HG03103 (cell line): ENCODE measurements at regions not wholly inside any gene's neighbourhood (a gene's known extent, or its start where the extent isn't known, plus 50 kb on each side); places are given as distances from the start of the nearest gene placed in this dataset.

Experiments
- ATAC-seq: cut with Tn5 transposase; IDR thresholded peaks from one replicate; pipeline ENCODE4 v1.9.1; 2021; ENCODE audit warnings: low read depth; ENCODE audit not compliant: unreplicated experiment

DNA sequence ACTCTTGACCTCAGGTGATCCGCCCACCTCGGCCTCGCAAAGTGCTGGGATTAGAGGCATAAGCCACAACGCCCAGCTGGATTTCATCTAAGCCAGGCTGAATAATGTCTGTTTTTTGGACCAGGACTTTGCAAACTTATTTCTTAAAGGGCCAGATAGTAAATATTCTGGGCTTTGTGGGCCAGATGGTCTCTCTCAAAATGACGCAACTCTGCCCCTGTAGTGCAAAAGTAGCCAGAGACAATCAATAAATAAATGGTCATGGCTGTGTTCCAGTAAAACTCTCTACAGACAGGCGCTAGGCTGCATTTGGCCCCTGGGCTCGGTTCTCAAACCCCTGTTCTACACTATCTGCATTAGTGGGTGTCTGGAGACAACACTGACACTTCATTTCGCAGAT is 121.9 kb upstream of the CDH13 start:
- ATAC-seq, result no peak

DNA sequence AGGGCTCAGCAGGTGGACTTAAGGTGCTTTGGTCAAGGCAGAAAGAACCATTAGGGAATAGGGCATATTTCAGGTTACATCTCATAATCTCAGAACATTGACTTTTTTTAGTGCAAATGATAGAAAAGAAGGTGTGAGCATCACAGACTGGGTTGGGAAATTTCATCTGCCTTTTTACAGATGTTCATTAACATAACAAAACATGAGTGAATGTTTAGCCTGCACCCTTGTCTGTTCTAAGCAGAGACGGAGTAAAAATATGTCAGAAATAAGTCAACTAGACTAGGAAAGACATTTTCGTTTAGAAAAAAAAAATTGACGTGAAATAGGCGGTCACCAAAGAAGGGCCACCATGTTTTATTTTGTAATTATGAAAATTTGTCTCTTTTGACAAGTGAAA is 127.5 kb upstream of the CDH13 start:
- ATAC-seq, result no peak

DNA sequence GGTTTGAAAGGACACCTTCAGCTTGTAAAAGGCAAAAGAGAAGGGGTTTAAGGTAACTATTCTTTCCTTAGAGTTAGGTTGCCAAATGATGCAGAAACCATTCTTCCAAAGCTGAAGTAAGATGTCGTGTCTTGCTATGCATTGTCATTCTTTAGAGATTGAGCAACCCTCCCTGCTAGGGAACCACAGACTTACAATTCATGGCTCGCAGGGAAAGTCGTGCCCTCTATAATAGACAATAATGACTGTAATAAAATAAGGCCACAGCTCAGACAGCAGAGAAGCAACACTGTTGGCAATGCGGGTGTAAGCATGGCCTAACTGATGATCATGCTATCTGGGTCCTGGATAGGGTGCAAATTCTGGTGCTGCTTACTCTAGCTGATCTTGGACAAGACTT is 129.6 kb upstream of the CDH13 start:
- no peak for ATAC-seq

DNA sequence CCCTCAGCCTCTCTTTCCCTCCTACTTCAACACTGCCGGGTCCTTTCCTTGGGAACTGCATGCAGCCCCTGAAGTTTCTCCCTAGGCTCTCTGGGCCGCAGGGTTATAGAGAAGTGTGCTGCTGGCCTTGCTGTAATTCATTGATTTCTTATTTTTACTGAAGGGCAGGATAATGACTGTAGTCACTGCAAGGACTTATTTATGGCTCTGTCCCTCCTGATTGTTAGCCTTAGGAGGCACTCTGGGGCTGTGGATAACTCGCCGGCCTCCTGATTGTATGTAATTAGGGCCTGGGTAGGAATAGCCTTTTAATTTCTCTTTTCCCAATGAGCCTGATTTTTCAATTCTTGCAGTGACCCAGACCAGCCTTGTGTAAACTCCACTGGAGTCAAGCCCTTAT is 138.3 kb upstream of the CDH13 start:
- no peak for ATAC-seq

DNA sequence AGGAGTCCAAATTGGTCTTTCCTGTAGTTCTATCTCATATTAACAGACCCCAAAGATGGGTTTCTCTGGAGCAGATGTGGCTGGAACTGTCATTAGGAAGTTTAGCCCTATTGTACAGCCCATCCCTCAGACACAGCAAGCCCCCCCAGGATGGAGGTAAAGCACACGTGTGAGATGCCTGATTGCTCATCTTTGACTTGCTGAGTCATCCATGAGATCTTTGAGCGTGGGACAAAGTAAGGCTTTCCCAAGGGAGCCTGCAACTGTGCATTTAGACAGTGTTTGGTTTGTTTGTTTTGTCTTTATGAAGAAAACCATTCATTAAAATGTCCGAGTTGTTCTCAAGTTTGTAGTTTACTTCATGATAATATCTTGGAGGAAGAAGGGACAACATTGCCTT is 145.3 kb upstream of the CDH13 start:
- ATAC-seq, result no peak

DNA sequence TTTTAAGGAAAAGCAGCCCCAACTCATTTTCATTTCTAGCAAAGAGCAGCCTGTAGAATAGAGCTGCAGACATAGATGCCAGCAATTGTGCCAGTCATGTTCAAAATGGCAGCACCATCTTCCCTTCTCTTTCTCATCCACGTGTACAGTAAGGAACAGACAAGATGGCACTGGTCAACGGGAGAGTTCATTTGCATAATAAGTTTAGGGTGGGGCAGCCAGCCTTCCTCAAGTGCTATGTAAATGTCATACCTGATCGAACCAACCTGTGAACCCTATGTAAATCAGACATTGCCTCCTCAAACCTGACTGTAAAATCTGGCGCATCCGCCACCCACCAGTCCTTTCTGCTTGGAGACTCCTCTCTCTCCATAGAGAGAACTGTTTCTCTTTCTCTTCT is 150.0 kb upstream of the CDH13 start:
- no peak for ATAC-seq

DNA sequence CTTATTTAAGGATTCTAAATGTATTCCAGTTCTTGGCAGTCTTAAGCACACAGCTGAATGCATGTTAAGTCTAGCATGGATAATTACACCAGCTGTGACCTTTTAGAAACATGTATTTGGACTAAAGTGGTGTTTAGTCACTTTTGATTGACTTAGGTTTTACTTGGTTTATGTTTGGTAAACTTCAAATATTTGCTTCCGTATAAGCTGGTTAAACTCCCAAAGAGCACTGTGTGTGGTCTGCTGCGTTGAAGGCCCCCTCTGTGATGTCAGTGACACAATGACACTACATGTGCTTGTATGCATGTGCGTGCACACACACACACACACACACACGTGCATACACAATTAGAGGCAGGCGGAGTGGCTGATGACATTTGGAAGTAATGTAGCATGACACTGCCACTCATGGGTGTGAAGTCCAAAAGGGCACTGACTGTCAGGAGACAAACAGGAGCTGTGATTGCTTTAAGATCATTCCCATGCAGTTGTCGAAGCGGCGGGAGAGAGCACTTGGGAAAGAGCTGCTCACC is 156.1 kb upstream of the CDH13 start:
- no peak for ATAC-seq

DNA sequence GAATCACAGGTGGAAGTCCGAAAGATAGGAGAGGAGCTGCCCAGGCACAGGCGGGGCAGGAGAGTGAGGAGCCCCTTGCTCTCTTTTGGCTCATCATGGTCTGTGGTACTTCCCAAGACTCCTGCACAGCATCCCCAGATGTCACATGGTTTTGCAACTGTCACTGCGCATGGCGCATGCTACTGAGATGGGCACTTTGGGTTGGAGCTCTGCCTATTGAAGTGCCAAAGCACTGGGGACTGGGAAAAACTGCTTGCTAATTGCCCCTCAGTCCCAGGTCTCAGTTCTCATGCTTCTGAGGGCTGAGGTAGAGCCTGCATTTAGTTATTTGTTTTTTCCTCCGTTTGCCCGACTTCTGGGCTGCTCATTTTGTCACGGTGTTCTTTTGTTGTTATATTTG is 156.8 kb upstream of the CDH13 start:
- ATAC-seq, result no peak

DNA sequence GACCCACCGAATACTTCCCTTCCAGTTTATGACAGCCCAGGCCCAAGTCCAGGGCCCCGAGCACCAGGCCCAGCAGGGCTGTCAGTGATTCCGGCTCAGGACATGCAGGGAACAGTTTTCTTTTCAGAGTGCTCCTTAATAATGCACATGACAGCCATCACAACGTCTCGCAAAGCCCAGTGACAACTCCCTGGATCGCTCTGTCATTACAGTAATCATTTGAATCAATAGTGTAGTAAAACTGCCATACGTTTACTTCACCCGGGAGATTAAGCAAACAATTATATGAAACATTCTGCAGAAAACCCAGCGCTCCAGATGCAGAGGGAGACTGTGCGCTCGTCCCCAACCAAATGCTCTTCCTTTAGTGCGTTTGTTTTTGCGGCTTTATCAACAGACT is 162.6 kb upstream of the CDH13 start:
- ATAC-seq, result no peak

DNA sequence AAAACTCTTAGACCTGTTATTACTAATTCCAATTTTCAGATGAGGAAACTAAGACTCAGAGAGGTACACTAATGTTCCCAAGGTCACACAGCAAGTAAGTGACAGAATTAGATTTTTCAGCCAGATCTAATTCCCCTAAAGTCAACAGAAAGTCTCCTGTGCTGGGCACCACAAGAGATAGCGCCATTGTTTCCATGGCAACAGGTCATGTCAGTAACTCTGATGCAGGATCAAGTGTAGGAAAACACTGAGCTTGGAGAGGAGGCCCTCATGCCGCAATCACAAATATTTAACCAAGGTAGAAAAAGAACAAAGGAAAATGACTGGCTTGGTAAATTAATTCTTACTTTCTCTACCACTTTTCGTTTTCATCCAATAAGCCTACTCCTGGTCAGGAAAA is 166.0 kb upstream of the CDH13 start:
- no peak for ATAC-seq

DNA sequence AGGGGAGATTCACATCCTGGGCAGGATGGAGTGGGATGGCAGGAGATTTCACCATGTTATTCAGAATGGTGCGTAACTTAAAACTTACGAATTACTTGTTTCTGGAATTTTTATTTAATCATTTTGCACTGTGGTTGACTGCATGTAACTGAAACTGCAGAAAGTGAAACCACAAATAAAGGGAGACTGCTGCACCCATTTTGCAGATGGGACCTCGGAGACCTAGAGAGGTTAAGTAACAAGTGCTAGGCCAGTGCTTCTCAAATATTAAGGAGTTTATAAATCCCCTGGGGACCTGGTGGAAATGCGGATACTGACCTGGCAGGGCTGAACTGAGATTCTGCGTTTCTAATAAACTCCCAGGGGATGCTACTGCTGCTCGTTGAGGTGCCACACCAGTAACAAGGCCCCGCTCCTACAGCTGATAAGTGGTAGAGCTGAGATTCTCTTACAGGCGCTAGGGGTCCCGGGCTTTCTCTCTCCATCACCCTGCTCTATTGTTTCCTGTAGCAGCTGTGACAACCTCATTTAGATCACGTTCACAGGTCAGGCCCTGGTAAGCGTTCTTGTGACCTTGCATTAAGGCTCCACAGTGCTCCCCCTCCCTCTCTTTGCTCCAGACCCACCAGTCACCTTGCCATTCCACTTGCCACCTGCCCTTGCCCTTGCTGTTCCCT is 167.1 kb upstream of the CDH13 start:
- no peak for ATAC-seq

DNA sequence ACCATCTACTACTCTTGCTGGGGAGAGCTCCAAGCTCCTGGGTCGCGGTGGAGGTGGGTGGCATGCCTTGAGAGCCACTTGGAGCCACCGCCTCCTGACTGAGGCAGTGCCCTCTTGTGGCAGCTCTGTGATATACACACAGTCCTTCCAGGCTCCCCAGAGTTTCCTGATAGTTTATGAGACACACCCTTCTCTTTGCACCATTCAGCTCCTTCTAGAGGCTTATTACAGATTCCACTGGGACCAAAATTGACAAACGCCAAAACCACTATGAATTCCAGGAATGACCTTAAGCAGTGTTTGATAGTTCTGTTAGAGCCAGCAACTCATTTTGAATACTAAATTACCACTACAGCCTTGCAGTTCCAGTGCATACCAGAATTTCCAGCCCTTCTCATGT is 170.1 kb upstream of the CDH13 start:
- ATAC-seq, result peak; percentile 88

DNA sequence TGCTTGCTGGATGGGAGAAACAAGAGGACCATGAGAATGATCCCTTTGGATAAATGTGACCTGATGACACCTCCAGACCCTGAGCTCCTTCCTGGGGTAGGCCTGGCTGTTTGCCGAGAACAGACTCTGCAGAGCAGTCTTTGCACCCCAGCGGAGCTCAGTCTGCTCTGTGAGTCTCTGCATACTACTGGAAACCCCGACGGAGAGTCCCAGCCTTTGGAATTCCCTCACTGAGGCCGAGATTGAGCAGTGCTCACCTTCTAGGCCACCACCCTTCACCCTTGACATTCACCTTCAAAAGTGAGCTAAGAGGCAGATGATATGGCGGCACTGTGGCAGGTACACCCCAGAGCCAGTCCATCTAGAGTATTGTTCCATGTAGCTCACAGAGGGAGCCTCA is 172.2 kb upstream of the CDH13 start:
- no peak for ATAC-seq

DNA sequence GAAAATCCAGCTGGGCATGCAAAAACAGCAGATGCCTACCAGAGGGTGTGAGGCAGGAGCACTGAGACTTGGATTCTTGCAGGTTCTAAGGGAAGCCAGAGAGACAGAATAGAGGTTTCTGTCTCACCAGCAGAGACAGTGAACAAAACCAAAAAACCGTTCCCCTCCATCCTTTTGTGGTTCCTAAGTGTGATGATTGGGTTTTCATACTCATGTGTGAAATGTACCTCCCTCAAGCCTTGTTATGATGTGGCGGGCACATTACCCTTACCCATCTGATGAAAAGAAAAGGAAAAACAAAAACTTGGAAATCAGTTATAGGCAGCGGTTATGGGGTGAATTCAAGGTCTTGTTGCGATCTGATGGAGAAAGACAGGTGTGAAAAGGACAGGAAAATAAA is 172.6 kb upstream of the CDH13 start:
- no peak for ATAC-seq

DNA sequence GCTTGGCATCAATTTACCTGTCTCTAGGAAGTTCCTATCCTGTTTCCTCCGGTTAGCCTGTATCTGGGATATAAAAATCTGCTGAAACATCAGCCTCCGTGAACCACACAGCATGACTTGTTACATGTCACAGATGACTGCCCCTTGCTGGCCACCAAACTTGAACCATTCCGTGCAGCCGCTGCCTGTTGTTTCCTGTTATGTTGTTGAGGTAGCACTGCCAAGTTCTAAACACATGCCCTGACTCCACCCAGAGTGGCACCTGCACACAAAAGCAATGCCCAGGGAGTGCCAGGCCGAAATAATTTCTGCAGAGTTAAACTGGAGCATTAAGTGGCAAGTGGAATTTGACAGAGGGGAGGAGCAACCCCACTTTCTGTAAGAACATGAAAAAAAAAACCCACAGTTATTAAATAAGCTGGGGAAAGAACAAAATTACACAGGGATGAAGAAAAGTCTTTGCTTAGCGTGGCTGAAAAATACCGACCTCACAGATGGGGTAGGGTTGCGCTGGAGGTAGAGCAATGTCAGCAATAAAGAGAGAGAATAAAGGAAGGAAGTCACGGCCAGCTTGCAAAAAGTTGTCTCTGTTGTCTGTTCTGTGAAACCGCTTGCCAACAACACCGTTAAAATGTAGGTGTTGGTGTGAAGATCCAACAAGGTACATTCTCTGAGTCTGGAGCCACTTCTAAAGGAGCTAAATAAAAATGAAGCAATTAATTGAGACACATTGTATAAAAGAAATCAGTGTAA is 174.6 kb upstream of the CDH13 start:
- ATAC-seq, result no peak

DNA sequence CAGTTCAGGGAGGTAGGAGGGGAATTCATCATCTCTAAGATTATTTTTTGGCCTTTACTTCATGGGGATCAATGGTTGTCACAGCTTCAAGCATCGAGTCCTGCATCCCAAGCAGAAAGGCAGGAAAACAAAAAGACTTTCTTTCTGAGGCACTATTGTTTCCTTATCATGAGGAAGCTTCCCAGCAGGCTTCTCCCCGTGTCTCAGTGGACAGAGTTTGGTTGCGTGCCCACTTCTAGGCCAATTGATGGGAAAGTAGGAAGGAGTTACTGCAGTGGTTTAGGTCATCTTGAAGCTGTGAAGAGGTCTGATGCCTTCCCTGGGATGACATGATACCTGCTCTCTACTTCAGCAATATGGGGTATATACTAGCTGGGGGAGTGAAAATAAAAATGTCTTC is 175.3 kb upstream of the CDH13 start:
- no peak for ATAC-seq

DNA sequence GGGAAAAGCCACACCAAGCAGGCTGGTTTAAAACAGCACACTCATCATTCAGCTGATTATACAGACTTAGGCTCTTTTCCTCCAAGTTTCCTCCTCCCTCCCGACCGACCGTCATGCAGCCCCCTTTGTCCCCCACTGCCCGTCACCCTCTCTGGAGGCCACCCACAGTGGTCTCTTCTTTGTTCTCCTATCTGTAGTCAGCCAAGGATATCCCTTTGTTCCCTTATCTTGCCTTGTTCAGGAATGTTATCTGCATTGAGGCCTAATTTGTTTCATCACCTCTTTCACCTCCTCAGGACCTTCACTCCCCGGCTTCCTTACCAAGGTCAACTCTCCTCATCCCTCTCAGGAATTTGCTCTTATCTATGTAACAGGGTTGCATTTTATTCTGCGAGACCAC is 186.4 kb upstream of the CDH13 start:
- no peak for ATAC-seq

DNA sequence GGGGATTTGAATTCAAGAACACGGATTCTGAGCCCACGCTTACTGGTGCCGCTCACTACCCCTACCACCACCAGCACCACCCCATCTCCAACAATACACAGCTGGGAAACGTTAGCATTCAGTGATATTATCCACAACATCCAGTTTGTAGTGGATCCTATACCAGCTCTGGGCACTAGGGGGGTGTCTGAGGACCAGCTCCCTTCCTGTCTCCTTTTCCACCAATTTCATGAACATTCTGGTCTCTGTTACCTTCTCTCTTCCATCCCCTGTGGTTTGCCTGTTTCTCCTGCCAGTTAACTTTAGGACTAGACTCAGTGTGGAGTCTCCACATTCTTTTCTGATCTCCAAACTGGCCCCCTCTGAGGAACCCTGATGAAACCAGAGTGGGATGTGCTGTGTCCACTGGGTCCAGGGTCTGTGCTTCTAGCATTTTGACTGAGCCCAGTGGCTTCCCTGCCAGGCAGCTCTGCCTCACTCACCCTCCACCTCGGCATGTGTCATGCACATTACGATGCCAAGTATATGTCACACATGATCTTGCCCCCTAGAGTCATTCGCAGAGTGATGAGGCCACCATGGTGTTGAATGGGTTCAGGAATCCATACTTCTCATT is 187.0 kb upstream of the CDH13 start:
- ATAC-seq, result no peak

DNA sequence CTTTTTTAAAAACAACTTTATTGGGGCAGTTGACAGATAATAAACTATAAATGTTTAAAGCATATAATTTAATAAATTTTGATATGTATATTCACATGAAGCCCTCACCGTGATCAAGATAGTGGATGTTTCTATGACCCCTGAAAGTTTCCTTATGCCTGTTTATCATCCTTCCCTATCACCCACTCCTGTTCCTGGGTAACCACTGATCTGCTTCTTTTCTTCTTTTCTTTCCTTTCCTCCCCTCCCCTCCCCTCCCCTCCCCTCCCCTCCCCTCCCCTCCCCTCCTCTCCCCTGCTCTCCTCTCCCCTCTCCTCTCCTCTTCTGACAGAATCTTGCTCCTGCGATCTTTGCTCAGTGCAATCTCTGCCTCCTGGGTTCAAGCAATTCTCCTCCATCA is 193.7 kb upstream of the CDH13 start:
- no peak for ATAC-seq

DNA sequence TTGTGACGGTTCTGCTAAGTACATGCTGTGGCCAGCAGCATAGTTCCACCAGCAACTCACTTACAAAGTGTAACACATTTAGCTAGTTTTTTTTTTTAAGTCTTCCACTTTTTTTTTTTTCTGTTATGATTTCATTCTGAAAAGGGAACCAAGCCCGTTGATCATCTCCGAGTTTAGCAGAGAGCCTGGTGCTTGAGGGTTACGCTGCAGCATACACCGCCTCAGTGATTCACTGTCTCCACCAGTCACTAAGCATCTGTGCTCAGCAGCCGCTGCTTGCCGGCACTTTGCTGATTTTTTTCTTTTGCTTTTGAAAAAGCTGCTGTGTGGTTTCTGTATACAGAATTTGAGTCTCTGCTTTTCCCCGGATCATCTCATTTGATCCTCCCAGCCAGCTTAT is 194.5 kb upstream of the CDH13 start:
- ATAC-seq, result no peak

DNA sequence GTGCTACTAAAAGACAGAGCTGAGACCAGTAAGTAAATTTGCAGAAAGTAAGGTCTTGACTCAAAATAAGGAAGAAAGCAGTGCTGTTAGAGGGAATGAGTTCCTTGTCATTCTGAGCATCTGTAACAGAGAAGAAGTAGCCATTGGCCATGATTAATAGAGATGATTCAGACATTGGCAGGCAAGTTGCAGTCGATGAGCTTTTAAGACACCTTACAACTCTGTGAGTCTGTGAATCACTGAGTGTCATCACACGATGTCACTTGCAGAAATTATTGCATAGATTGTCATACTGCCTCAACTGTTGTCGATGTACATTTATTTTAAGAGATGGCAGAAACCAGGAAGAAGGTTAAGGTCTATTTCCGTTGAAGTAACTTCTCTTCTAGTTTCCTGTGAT is 201.1 kb upstream of the CDH13 start:
- no peak for ATAC-seq

DNA sequence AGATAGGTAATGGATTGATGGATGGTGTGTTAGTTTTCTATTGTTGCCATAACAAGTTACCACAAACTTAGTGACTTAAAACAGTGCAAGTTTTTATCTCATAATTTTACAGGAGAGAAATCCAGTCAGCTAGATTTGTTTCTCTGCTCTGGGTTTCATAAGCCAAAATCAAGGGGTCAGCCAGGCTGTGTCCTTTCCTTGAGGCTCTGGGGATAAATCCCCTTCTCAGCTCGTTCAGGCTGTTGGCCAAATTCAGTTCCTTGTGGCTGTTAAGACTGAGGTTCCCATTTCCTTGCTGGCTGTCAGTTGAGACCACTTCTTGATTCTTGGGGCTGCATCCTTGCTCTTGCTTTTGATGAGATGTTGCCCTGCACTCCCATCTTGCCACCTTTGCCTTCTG is 204.9 kb upstream of the CDH13 start:
- no peak for ATAC-seq
